IMR-90 (cell line): ENCODE measurements at regions not wholly inside any gene's neighbourhood (a gene's known extent, or its start where the extent isn't known, plus 50 kb on each side); places are given as distances from the start of the nearest gene placed in this dataset.
"Not testable (repeated sequence)": the region's sequence is repeated elsewhere in the genome, so short reads cannot be mapped to it uniquely, and the experiment has no call there.

Experiments
- BHLHE40 ChIP-seq: fragments of 150-350 bp; IDR thresholded peaks from 2 replicates; pipeline ENCODE4 v1.6.1; 2016; ENCODE audit warnings: mild to moderate bottlenecking, low read depth, low read length
- CEBPB ChIP-seq: IDR thresholded peaks from 2 replicates; pipeline ENCODE4 v1.6.1; 2012; ENCODE audit warnings: low read depth, low read length, improper control_type of control experiment
- CHD1 ChIP-seq: IDR thresholded peaks from 2 replicates; pipeline ENCODE4 v1.6.1; 2012; ENCODE audit warnings: low read depth, low read length, improper control_type of control experiment
- CTCF ChIP-seq: conservative IDR thresholded peaks from 2 replicates; pipeline ENCODE4 v1.5.1; 2012; ENCODE audit warnings: mild to moderate bottlenecking, low read depth, low read length, improper control_type of control experiment
- MXI1 ChIP-seq: IDR thresholded peaks from 2 replicates; pipeline ENCODE4 v1.6.1; 2012; ENCODE audit warnings: low read depth, mild to moderate bottlenecking, low read length, moderate library complexity, borderline replicate concordance
- POLR2A ChIP-seq: IDR thresholded peaks from 2 replicates; pipeline ENCODE4 v1.6.1; 2012; ENCODE audit warnings: mild to moderate bottlenecking, low read depth, low read length
- RFX5 ChIP-seq: IDR thresholded peaks from 2 replicates; pipeline ENCODE4 v1.8.0; 2012; ENCODE audit warnings: low read depth, mild to moderate bottlenecking, low read length, moderate library complexity
- TF ChIP-seq, protein P1 (sequence below): fragments of 150-350 bp; IDR thresholded peaks from 2 replicates; pipeline ENCODE4 v1.6.1; 2016; ENCODE audit warnings: low read depth, mild to moderate bottlenecking, low read length, moderate library complexity, borderline replicate concordance

- TF ChIP-seq CTCF, CEBPB, POLR2A, RFX5, MXI1, BHLHE40, CHD1: not testable (repeated sequence)
- TF ChIP-seq, protein P1, sequence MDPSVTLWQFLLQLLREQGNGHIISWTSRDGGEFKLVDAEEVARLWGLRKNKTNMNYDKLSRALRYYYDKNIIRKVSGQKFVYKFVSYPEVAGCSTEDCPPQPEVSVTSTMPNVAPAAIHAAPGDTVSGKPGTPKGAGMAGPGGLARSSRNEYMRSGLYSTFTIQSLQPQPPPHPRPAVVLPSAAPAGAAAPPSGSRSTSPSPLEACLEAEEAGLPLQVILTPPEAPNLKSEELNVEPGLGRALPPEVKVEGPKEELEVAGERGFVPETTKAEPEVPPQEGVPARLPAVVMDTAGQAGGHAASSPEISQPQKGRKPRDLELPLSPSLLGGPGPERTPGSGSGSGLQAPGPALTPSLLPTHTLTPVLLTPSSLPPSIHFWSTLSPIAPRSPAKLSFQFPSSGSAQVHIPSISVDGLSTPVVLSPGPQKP = not testable (repeated sequence)
Measured at GRCh38 chr2:89171174-89171519, 479.7 kb downstream of the RPIA start.
